Fibroblast of upper back skin (primary cell): ENCODE measurements at regions not wholly inside any gene's neighbourhood (a gene's known extent, or its start where the extent isn't known, plus 50 kb on each side); places are given as distances from the start of the nearest gene placed in this dataset.

Experiments
- DNase-seq: peaks from one replicate; pipeline ENCODE4 v3.0.0-alpha.2; 2013

- no peak for DNase-seq
Observed at GRCh38 chr2:12657560-12657959, 59.2 kb upstream of the TRIB2 start.

DNA sequence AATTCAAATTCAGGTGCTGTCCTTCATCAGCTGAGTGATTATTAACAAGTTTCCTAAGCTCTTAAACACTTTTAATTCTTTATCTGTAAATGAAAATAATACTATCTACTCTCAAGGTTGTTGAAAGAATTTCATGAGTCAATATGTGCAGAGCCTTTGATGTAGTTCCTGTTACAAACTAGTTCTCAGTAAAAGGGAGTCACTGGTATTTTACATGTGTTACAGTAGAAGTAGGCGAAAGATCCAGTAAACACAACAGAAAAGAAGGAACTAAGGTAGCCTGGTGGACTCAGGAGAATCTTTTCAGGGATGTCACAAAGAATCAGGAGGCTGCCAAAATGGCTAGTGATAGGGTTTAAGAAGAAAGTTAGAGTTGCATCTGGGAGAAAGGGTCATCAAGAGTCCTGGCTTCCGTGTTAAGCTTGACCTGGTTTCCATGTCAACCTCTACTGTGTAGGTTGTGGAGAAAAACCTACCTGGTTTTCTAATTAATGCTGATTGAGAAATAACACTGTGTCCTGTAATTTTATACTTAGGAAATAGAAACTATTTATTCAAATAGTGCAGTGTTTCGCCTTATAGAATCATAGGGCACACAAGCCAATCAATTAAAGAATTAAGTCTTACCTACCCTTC lies 58.3 kb upstream of the TRIB2 start:
- no peak for DNase-seq

GRCh38 chr2:12661489-12661888 lies 55.2 kb upstream of the TRIB2 start:
- DNase-seq: no peak

- no peak for DNase-seq
Observed at GRCh38 chr2:12663306-12664037, 53.3 kb upstream of the TRIB2 start.

DNA sequence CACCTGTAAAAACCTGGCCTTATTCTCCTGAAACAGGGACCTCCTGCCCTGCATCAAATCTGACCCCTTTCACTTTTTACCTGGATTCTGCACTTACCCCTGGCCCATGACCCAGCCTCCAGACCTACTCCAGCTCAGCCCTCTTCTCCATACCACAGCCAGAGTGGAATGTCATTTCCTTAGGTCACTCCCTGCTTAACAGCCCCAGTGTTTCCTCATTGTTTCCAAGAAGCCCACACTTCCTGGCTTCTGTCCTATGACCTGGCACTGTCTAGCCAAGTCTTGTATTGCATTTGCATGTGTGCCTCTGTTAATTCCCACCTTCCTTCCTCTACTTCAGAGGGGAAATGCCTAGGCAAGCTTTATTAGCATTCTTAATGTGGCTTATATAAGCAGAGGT lies 51.4 kb upstream of the TRIB2 start:
- DNase-seq: no peak

DNA sequence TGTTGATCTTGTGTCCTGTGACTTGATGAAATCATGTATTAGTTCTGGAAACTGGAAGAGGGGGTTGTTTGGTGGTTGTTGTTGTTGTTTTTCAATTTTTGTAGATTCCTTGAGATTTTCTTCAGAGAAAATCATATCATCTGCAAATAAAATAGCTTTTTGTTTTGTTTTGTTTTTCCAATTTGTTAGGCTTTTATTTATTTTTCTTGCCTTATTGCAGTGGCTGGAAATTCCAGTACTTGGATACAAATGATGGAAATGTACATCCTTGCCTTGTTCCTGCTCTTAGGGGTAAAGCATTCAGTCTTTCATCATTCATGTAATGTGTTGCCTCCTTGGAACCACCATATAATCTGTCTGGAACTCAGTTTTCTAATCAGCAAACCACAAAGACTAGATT lies 50.3 kb upstream of the TRIB2 start:
- DNase-seq: no peak
